GM18873 (cell line): ENCODE measurements at regions not wholly inside any gene's neighbourhood (a gene's known extent, or its start where the extent isn't known, plus 50 kb on each side); places are given as distances from the start of the nearest gene placed in this dataset.
"Not testable (repeated sequence)": the region's sequence is repeated elsewhere in the genome, so short reads cannot be mapped to it uniquely, and the experiment has no call there.

Experiments used
- ATAC-seq: cut with Tn5 transposase; IDR thresholded peaks from one replicate; pipeline ENCODE4 v1.9.1; 2021; ENCODE audit warnings: mild to moderate bottlenecking, moderate library complexity, moderate number of reproducible peaks; ENCODE audit not compliant: unreplicated experiment, low FRiP score

- ATAC-seq, result no peak
These were observed 249.0 kb downstream of the CYRIA start for GRCh38 chr2:16416651-16417050.

GRCh38 chr2:16415861-16416260, 249.8 kb downstream of the CYRIA start:
- ATAC-seq, result not testable (repeated sequence)

GRCh38 chr2:16413947-16414346, 251.7 kb downstream of the CYRIA start:
- ATAC-seq, result no peak

GRCh38 chr2:16413285-16413684, 252.3 kb downstream of the CYRIA start:
- no peak for ATAC-seq

- no peak for ATAC-seq
These were observed 253.2 kb downstream of the CYRIA start for GRCh38 chr2:16412321-16413030.

- ATAC-seq, result no peak
These were observed 253.8 kb downstream of the CYRIA start for GRCh38 chr2:16411788-16412187.

- no peak for ATAC-seq
These were observed 255.8 kb downstream of the CYRIA start for GRCh38 chr2:16409849-16410248.

GRCh38 chr2:16409006-16409390, 256.6 kb downstream of the CYRIA start:
- ATAC-seq, result no peak

- no peak for ATAC-seq
These were observed 257.2 kb downstream of the CYRIA start for GRCh38 chr2:16408331-16409005.

- no peak for ATAC-seq
These were observed 258.3 kb downstream of the CYRIA start for GRCh38 chr2:16407358-16407757.

- no peak for ATAC-seq
These were observed 258.9 kb downstream of the CYRIA start for GRCh38 chr2:16406496-16407289.

GRCh38 chr2:16405551-16405950, 260.1 kb downstream of the CYRIA start:
- ATAC-seq, result no peak

- ATAC-seq, result no peak
These were observed 260.9 kb downstream of the CYRIA start for GRCh38 chr2:16404551-16405300.

- ATAC-seq, result no peak
These were observed 261.5 kb downstream of the CYRIA start for GRCh38 chr2:16404146-16404545.

GRCh38 chr2:16402891-16403290, 262.7 kb downstream of the CYRIA start:
- no peak for ATAC-seq

- no peak for ATAC-seq
These were observed 263.8 kb downstream of the CYRIA start for GRCh38 chr2:16401761-16402300.

GRCh38 chr2:16400127-16400623, 265.5 kb downstream of the CYRIA start:
- no peak for ATAC-seq

GRCh38 chr2:16398486-16399043, 267.1 kb downstream of the CYRIA start:
- no peak for ATAC-seq

GRCh38 chr2:16397681-16398475, 267.8 kb downstream of the CYRIA start:
- ATAC-seq, result no peak
